ENCODE measurements at regions not wholly inside any gene's neighbourhood (a gene's known extent, or its start where the extent isn't known, plus 50 kb on each side); places are given as distances from the start of the nearest gene placed in this dataset.

DNA sequence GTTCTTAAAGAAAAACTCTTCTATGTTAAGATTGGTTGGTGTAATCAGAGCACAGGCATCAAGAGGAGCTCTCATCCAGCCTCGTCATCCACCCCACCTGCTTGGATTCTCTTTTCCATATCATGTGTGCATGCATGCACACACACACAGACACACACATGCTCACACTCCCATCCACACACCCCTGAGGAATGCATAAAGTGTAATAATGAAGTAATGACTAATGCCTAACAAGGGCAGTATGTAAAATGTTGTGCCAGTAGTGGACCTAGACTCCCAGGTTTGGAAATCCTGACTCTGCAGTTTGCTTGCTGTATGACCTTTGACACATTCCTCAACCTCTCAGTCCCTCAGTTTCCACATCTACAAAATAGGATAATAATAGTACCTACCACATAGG is 280.0 kb upstream of the ANKRD55 start:
- TF ChIP-seq, protein P1, sequence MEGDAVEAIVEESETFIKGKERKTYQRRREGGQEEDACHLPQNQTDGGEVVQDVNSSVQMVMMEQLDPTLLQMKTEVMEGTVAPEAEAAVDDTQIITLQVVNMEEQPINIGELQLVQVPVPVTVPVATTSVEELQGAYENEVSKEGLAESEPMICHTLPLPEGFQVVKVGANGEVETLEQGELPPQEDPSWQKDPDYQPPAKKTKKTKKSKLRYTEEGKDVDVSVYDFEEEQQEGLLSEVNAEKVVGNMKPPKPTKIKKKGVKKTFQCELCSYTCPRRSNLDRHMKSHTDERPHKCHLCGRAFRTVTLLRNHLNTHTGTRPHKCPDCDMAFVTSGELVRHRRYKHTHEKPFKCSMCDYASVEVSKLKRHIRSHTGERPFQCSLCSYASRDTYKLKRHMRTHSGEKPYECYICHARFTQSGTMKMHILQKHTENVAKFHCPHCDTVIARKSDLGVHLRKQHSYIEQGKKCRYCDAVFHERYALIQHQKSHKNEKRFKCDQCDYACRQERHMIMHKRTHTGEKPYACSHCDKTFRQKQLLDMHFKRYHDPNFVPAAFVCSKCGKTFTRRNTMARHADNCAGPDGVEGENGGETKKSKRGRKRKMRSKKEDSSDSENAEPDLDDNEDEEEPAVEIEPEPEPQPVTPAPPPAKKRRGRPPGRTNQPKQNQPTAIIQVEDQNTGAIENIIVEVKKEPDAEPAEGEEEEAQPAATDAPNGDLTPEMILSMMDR (IDR thresholded peaks at IDR 0.05) = no peak
- no peak for TF ChIP-seq POLR2A (IDR thresholded peaks at IDR 0.05)
- TF ChIP-seq POLR2AphosphoS5 (IDR thresholded peaks at IDR 0.05) = no peak
- TF ChIP-seq EP300 (IDR thresholded peaks at IDR 0.05) = no peak
- WGBS = no CpG with 5 or more reads among the region's 1 CpG
- Histone ChIP-seq H3K9me3 (no peaks in the 10 kb centered on the region), H3K4me3 (no peak overlapping the region), H3K27me3 (no peaks in the 10 kb centered on the region), H3K4me1 (peaks cover 57% of the 10 kb centered on the region), H3K27ac (no peak overlapping the region), H3K36me3 (no peaks in the 10 kb centered on the region)
- no peak for DNase-seq (ENCODE audit: low spot score in 2 of 2)

DNA sequence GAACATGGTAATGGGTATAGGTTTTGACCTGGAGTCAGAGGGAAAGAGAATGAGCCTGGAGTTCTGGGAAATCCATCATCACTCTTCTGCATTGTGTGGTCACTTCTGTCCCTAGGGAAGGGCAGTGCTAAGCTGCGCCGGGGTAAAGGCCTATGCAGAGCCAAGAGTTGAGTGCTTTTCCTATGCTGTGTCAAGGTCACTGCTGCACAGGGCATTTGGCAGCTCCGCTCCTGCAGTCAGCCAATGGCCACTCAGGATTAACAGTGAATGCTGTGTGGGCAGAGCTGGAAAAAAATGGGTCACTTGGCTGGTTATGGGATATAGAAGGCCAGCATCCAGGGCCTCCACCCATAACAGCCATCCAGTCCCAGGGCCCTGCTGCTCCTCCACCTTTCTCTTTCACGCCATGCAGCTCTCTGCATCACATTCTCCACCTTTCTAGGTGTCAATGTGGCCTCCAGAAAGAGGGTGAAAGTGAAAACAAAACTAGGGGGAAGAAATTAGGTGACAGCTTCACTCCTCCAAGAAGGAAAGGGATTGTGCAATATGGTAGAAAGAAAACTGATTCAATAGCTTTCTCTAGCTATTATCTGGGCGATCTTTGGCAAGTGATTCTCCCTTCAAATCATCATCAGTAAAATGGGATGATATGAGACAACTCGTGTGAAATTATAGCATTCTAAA is 279.3 kb upstream of the ANKRD55 start:
- Histone ChIP-seq H3K4me1 (peaks cover 54% of the 10 kb centered on the region), H3K27ac (no peak overlapping the region), H3K4me3 (no peak overlapping the region), H3K36me3 (no peaks in the 10 kb centered on the region), H3K9me3 (no peaks in the 10 kb centered on the region), H3K27me3 (no peaks in the 10 kb centered on the region)
- WGBS = 53% methylated on average over 6 of the region's 6 CpGs
- DNase-seq (ENCODE audit: low spot score in 2 of 2) = no peak
- TF ChIP-seq POLR2AphosphoS5 (IDR thresholded peaks at IDR 0.05) = peak in 1 of 3 donors; percentile 4
- TF ChIP-seq, protein P1 (IDR thresholded peaks at IDR 0.05) = no peak
- no peak for TF ChIP-seq POLR2A (IDR thresholded peaks at IDR 0.05)
- TF ChIP-seq EP300 (IDR thresholded peaks at IDR 0.05) = no peak

GRCh38 chr5:56511326-56511841 is 278.3 kb upstream of the ANKRD55 start:
- TF ChIP-seq POLR2AphosphoS5 (IDR thresholded peaks at IDR 0.05) = no peak
- TF ChIP-seq EP300 (IDR thresholded peaks at IDR 0.05) = no peak
- no peak for TF ChIP-seq POLR2A (IDR thresholded peaks at IDR 0.05)
- TF ChIP-seq, protein P1 (IDR thresholded peaks at IDR 0.05) = no peak
- no peaks in the 10 kb centered on the region for H3K36me3 ChIP-seq
- 95% methylated on average over 2 of the region's 2 CpGs for WGBS

DNA sequence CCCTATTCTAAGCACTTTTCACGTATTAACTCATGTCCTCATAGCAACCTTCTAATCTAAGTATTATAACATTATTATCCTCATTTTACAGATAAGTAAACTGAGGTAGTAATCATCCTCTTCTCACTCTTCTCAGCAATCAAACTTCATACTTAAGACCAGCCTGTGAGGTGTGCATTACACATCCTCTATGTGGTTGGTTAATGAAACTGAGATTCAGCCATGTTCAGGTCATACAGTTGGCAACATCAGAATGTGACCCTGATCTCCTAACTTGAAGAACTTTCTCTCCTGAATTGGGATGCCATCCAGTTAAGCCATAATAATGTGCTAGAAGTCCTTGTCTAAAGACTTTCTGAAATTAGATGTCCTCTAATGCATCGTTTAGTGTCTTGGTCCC is 275.1 kb upstream of the ANKRD55 start:
- TF ChIP-seq POLR2AphosphoS5 (IDR thresholded peaks at IDR 0.05) (no peak), EP300 (IDR thresholded peaks at IDR 0.05) (no peak), POLR2A (IDR thresholded peaks at IDR 0.05) (no peak)
- TF ChIP-seq, protein P1 (IDR thresholded peaks at IDR 0.05) = no peak
- H3K27me3 ChIP-seq = no peaks in the 10 kb centered on the region
- no peaks in the 10 kb centered on the region for H3K36me3 ChIP-seq
- no peaks in the 10 kb centered on the region for H3K9me3 ChIP-seq
- no peak overlapping the region for H3K4me3 ChIP-seq
- no peak overlapping the region for H3K27ac ChIP-seq
- peaks cover 15% of the 10 kb centered on the region for H3K4me1 ChIP-seq
- DNase-seq (ENCODE audit: low spot score in 2 of 2) = no peak
- 89% methylated on average over 2 of the region's 2 CpGs for WGBS

More at GRCh38 chr5:56511326-56511841, 278.3 kb upstream of the ANKRD55 start:
- Histone ChIP-seq H3K9me3 (no peaks in the 10 kb centered on the region), H3K4me1 (peaks cover 44% of the 10 kb centered on the region), H3K27me3 (no peaks in the 10 kb centered on the region), H3K4me3 (no peak overlapping the region), H3K27ac (no peak overlapping the region)
- DNase-seq (ENCODE audit: low spot score in 2 of 2) = no peak

GRCh38 chr5:56507351-56507930 is 274.3 kb upstream of the ANKRD55 start:
- H3K9me3 ChIP-seq = no peaks in the 10 kb centered on the region
- WGBS = 97% methylated on average over 2 of the region's 2 CpGs
- no peak overlapping the region for H3K4me3 ChIP-seq
- DNase-seq (ENCODE audit: low spot score in 2 of 2) = no peak
- TF ChIP-seq EP300 (IDR thresholded peaks at IDR 0.05) = no peak
- TF ChIP-seq, protein P1 (IDR thresholded peaks at IDR 0.05) = no peak
- TF ChIP-seq POLR2AphosphoS5 (IDR thresholded peaks at IDR 0.05) = no peak
- TF ChIP-seq POLR2A (IDR thresholded peaks at IDR 0.05) = no peak
- peaks cover 7% of the 10 kb centered on the region for H3K4me1 ChIP-seq
- H3K36me3 ChIP-seq = no peaks in the 10 kb centered on the region
- H3K27ac ChIP-seq = no peak overlapping the region
- H3K27me3 ChIP-seq = no peaks in the 10 kb centered on the region

Data from suprapubic skin (tissue), 4 donors.